HL-60 (cell line): ENCODE measurements at regions not wholly inside any gene's neighbourhood (a gene's known extent, or its start where the extent isn't known, plus 50 kb on each side); places are given as distances from the start of the nearest gene placed in this dataset.

ENCODE experiments used
- DNase-seq, 2 experiments: peaks; one replicate each; pipeline ENCODE4 v3.0.0-alpha.2; 2010 to 2020; ENCODE audit warnings: low read depth in 1 of 2, low spot score in 1 of 2
- H3K27ac ChIP-seq: fragments of 250-450 bp; sonication (Bioruptor Pico); replicated peaks from 2 replicates; pipeline ENCODE4 v1.5.1; 2020; ENCODE audit warnings: mild to moderate bottlenecking, moderate library complexity
- H3K27me3 ChIP-seq: fragments of 250-450 bp; sonication (Bioruptor Pico); 2 replicates; pipeline ENCODE4 v1.5.1; 2021; ENCODE audit warnings: mild to moderate bottlenecking, moderate library complexity; ENCODE audit not compliant: insufficient read depth, poor library complexity, severe bottlenecking
- H3K4me3 ChIP-seq: replicated peaks from 2 replicates; pipeline ENCODE4 v1.5.1; 2011; ENCODE audit warnings: mild to moderate bottlenecking, control low read depth, low read length; ENCODE audit not compliant: insufficient read depth
- GABPA ChIP-seq: IDR thresholded peaks from 2 replicates; pipeline ENCODE4 v1.6.1; 2012; ENCODE audit warnings: low read depth
- POLR2AphosphoS5 ChIP-seq: IDR thresholded peaks from 2 replicates; pipeline ENCODE4 v1.6.1; 2012; ENCODE audit warnings: low read depth
- SPI1 ChIP-seq: IDR thresholded peaks from 2 replicates; pipeline ENCODE4 v1.6.1; 2012; ENCODE audit warnings: low read depth, mild to moderate bottlenecking, borderline replicate concordance
- TF ChIP-seq, protein P1 (sequence below): IDR thresholded peaks from one replicate; pipeline ENCODE4 v1.5.1; 2011; ENCODE audit warnings: low read length, control low read depth, inconsistent platforms; ENCODE audit not compliant: insufficient read depth
- TF ChIP-seq, protein P2 (sequence below): IDR thresholded peaks from 2 replicates; pipeline ENCODE4 v1.6.1; 2012; ENCODE audit warnings: low read depth; ENCODE audit not compliant: insufficient replicate concordance

DNA sequence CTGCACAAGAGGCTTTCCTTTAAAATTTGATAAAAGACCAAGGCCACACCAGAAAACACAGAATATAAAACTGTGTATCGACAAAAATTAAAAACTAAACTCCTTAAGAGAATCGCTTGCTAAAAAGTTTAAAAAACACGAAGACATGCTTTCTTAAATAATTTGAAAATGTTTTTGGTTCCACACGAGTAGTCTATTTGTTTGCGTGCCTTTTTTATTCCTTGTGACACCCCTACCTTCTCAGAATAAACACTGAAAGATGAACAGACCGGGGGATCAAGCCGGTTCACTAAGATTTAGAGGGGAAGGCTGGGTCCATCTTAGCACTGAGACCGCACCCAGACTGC lies 256.4 kb upstream of the STARD13 start:
- TF ChIP-seq GABPA, result no peak
- no peaks in the 10 kb centered on the region for H3K27me3 ChIP-seq
- DNase-seq, result no peak
- H3K4me3 ChIP-seq, result peak overlapping the region; percentile 49
- peak overlapping the region; percentile 97 for H3K27ac ChIP-seq

DNA sequence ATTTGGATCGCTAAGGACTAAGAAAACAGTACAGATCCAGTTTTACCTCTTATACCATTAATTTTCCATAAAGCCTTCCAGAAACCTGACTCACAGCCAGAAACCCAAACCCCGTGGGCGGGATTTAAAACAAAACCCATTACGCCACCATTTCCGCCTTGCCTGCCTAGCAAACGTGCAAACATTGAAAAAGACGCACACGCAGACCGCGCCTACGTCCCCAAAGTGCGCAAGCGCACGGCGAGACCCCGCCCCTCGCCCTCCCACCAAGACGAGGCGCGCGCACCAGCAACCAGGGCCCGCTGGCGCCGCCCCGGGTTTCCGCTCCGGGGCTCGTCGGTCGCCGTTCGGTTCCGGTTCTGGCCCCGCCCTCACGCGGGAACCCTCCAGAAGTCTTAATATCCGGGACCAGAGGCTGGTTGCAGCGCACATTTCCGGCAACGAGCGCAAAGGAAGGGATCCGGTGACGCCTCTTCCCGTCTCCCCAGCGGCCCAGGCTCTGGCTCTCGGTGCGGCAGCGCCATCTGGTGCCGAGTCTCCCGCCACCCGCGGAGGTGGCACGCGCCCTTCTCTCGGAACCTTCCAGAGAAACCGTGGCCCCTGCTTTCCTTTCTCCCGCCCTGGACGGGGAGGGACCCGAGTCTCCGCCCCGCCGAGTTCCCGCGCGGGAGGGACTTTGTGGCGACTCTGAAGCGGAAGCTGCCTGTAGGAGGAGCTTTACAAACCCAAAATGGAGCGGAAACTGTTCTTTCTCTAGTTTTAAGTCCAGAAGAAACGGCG lies 256.9 kb upstream of the STARD13 start:
- H3K4me3 ChIP-seq, result peak overlapping the region; percentile 49
- TF ChIP-seq, protein P1, sequence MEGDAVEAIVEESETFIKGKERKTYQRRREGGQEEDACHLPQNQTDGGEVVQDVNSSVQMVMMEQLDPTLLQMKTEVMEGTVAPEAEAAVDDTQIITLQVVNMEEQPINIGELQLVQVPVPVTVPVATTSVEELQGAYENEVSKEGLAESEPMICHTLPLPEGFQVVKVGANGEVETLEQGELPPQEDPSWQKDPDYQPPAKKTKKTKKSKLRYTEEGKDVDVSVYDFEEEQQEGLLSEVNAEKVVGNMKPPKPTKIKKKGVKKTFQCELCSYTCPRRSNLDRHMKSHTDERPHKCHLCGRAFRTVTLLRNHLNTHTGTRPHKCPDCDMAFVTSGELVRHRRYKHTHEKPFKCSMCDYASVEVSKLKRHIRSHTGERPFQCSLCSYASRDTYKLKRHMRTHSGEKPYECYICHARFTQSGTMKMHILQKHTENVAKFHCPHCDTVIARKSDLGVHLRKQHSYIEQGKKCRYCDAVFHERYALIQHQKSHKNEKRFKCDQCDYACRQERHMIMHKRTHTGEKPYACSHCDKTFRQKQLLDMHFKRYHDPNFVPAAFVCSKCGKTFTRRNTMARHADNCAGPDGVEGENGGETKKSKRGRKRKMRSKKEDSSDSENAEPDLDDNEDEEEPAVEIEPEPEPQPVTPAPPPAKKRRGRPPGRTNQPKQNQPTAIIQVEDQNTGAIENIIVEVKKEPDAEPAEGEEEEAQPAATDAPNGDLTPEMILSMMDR, result peak; percentile 33
- TF ChIP-seq, protein P2, sequence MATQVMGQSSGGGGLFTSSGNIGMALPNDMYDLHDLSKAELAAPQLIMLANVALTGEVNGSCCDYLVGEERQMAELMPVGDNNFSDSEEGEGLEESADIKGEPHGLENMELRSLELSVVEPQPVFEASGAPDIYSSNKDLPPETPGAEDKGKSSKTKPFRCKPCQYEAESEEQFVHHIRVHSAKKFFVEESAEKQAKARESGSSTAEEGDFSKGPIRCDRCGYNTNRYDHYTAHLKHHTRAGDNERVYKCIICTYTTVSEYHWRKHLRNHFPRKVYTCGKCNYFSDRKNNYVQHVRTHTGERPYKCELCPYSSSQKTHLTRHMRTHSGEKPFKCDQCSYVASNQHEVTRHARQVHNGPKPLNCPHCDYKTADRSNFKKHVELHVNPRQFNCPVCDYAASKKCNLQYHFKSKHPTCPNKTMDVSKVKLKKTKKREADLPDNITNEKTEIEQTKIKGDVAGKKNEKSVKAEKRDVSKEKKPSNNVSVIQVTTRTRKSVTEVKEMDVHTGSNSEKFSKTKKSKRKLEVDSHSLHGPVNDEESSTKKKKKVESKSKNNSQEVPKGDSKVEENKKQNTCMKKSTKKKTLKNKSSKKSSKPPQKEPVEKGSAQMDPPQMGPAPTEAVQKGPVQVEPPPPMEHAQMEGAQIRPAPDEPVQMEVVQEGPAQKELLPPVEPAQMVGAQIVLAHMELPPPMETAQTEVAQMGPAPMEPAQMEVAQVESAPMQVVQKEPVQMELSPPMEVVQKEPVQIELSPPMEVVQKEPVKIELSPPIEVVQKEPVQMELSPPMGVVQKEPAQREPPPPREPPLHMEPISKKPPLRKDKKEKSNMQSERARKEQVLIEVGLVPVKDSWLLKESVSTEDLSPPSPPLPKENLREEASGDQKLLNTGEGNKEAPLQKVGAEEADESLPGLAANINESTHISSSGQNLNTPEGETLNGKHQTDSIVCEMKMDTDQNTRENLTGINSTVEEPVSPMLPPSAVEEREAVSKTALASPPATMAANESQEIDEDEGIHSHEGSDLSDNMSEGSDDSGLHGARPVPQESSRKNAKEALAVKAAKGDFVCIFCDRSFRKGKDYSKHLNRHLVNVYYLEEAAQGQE, result peak; percentile 40
- TF ChIP-seq SPI1 (no peak; the same call in none of the 2 replicates), POLR2AphosphoS5 (peak; percentile 70), GABPA (peak; percentile 82)
- H3K27ac ChIP-seq, result peak overlapping the region; percentile 97
- DNase-seq, result peak; percentile 87 to 98
- no peaks in the 10 kb centered on the region for H3K27me3 ChIP-seq

DNA sequence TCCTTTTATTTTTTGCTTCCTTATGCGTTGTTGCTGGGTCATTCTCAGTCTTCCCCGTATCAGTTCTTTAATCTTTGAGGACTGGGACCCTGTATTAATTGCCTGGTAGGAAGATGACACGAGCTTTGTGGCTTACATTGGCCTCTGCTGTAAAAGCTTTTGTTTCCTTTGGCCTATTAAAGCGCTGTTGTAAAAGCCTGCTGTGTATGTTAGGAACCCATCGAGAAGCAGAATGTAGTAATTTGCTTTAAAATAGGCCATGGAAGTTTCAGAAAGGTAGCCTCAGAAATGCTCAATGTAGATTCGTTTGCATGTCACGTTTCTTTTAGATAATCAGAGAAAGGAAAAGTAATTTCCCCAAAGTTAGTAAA lies 257.5 kb upstream of the STARD13 start:
- peak overlapping the region; percentile 97 for H3K27ac ChIP-seq
- peak overlapping the region; percentile 34 for H3K4me3 ChIP-seq
- TF ChIP-seq, protein P1, result no peak
- TF ChIP-seq, protein P2, result no peak
- TF ChIP-seq SPI1 (no peak), GABPA (no peak), POLR2AphosphoS5 (no peak; the same call in 1 of the 2 replicates)
- DNase-seq, result no peak
- no peaks in the 10 kb centered on the region for H3K27me3 ChIP-seq

DNA sequence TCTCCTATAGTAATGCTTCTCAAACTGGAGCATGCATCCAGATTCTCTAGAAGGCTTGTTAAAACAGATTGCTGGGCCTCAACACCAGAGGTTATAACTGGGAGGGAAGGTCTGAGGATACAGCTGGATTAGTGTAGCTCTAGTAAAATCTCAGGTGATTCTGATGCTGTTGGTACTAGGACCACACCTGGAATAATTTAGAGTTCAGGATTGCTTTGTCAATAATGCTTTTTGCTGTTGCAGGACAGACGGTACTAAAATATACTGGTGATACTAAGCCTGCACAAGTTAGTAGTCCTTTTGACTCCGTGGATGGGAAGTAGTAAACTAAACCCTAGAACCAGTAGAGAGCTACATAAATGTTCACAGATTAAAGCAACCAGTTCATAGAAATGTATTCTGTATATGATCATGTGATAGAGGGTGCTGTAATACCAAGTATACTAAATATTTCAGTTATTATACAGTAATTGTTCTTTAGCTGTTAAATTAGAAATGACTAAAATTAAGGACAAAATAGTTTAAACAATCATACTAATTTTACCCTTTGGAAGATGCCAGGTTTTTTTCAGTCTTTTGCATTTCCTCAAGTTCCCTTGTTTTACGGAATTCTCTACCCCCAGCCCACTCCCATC lies 258.2 kb upstream of the STARD13 start:
- no peaks in the 10 kb centered on the region for H3K27me3 ChIP-seq
- DNase-seq, result peak in 1 of 2 experiments; percentile 22

More for the DNA sequence above, 258.2 kb upstream of the STARD13 start:
- peak overlapping the region; percentile 97 for H3K27ac ChIP-seq
- H3K4me3 ChIP-seq, result peak overlapping the region; percentile 34
- TF ChIP-seq, protein P2, result no peak
- no peak for TF ChIP-seq GABPA
- TF ChIP-seq SPI1, result no peak
- no peak for TF ChIP-seq POLR2AphosphoS5
- TF ChIP-seq, protein P1, result no peak
